SK-N-SH treated with all-trans-retinoic acid at 6 μM for 48 hours (cell line): ENCODE measurements at regions not wholly inside any gene's neighbourhood (a gene's known extent, or its start where the extent isn't known, plus 50 kb on each side); places are given as distances from the start of the nearest gene placed in this dataset.

Experiments
- ATAC-seq: fragments of 200-7000 bp; cut with Tn5 transposase; 3 replicates; pipeline ENCODE4 v1.9.1; 2020; ENCODE audit warnings: mild to moderate bottlenecking, moderate library complexity
- ARNTL ChIP-seq: fragments of 450-650 bp; formaldehyde crosslinking; IDR thresholded peaks from 2 replicates; pipeline ENCODE4 v1.5.0; 2020; ENCODE audit warnings: low read depth, mild to moderate bottlenecking, moderate library complexity, borderline replicate concordance
- BACH2 ChIP-seq: fragments of 250-450 bp; sonication (Bioruptor Pico); IDR thresholded peaks from 2 replicates; pipeline ENCODE4 v1.9.0; 2021; ENCODE audit warnings: mild to moderate bottlenecking, borderline replicate concordance
- CSDC2 ChIP-seq: fragments of 250-450 bp; sonication (Bioruptor Pico); IDR thresholded peaks from 2 replicates; pipeline ENCODE4 v1.5.0; 2020; ENCODE audit warnings: mild to moderate bottlenecking, moderate library complexity
- ESRRG ChIP-seq: fragments of 250-450 bp; sonication (Bioruptor Pico); IDR thresholded peaks from 2 replicates; pipeline ENCODE4 v1.6.1; 2021; ENCODE audit warnings: mild to moderate bottlenecking
- GLIS3 ChIP-seq: fragments of 250-450 bp; sonication (Bioruptor Pico); IDR thresholded peaks from 2 replicates; pipeline ENCODE4 v1.5.0; 2020; ENCODE audit warnings: mild to moderate bottlenecking, moderate library complexity
- ISL1 ChIP-seq: fragments of 250-450 bp; sonication (Bioruptor Pico); IDR thresholded peaks from 2 replicates; pipeline ENCODE4 v2.1.2; 2022; ENCODE audit warnings: mild to moderate bottlenecking, moderate library complexity
- OSR1 ChIP-seq: fragments of 250-450 bp; sonication (Bioruptor Pico); IDR thresholded peaks from 2 replicates; pipeline ENCODE4 v1.8.0; 2022; ENCODE audit warnings: moderate library complexity, mild to moderate bottlenecking, inconsistent platforms
- PPARA ChIP-seq: fragments of 250-450 bp; sonication (Bioruptor Pico); IDR thresholded peaks from 2 replicates; pipeline ENCODE4 v1.5.0; 2020; ENCODE audit warnings: mild to moderate bottlenecking, borderline replicate concordance
- RARB ChIP-seq: fragments of 250-450 bp; sonication (Bioruptor Pico); IDR thresholded peaks from 2 replicates; pipeline ENCODE4 v1.8.0; 2021; ENCODE audit warnings: mild to moderate bottlenecking, moderate library complexity
- SNAI2 ChIP-seq: fragments of 250-450 bp; sonication (Bioruptor Pico); IDR thresholded peaks from 2 replicates; pipeline ENCODE4 v1.5.0; 2020; ENCODE audit warnings: mild to moderate bottlenecking, moderate library complexity
- TOX ChIP-seq: fragments of 250-450 bp; sonication (Bioruptor Pico); IDR thresholded peaks from 2 replicates; pipeline ENCODE4 v1.8.0; 2021; ENCODE audit warnings: mild to moderate bottlenecking, moderate library complexity, borderline replicate concordance
- ZC3H10 ChIP-seq: fragments of 250-450 bp; sonication (Bioruptor Pico); IDR thresholded peaks from 2 replicates; pipeline ENCODE4 v1.5.1; 2021; ENCODE audit warnings: mild to moderate bottlenecking, moderate library complexity
- ZFP30 ChIP-seq: fragments of 450-650 bp; formaldehyde crosslinking; IDR thresholded peaks from 2 replicates; pipeline ENCODE4 v1.5.0; 2022; ENCODE audit warnings: mild to moderate bottlenecking, moderate library complexity
- ZNF565 ChIP-seq: fragments of 450-650 bp; formaldehyde crosslinking; conservative IDR thresholded peaks from 2 replicates; pipeline ENCODE4 v1.5.0; 2020; ENCODE audit warnings: low read depth, mild to moderate bottlenecking, moderate library complexity
- ZNF8 ChIP-seq: fragments of 450-650 bp; formaldehyde crosslinking; IDR thresholded peaks from 2 replicates; pipeline ENCODE4 v1.5.0; 2020; ENCODE audit warnings: mild to moderate bottlenecking, moderate library complexity
- TF ChIP-seq, protein P1 (sequence below): fragments of 250-450 bp; sonication (Bioruptor Pico); IDR thresholded peaks from 2 replicates; pipeline ENCODE4 v1.5.1; 2020; ENCODE audit warnings: low read depth, mild to moderate bottlenecking, moderate library complexity
- TF ChIP-seq, protein P2 (sequence below): fragments of 250-450 bp; sonication (Bioruptor Pico); IDR thresholded peaks from 2 replicates; pipeline ENCODE4 v1.5.1; 2021; ENCODE audit warnings: mild to moderate bottlenecking, moderate library complexity
- TF ChIP-seq, protein P3 (sequence below): fragments of 250-450 bp; sonication (Bioruptor Pico); IDR thresholded peaks from 2 replicates; pipeline ENCODE4 v1.5.0; 2020; ENCODE audit warnings: mild to moderate bottlenecking, moderate library complexity
- TF ChIP-seq, protein P4 (sequence below): fragments of 250-450 bp; sonication (Bioruptor Pico); IDR thresholded peaks from 2 replicates; pipeline ENCODE4 v1.8.0; 2021; ENCODE audit warnings: low read depth, mild to moderate bottlenecking, moderate library complexity, borderline replicate concordance
- TF ChIP-seq, protein P5 (sequence below): fragments of 250-450 bp; sonication (Bioruptor Pico); IDR thresholded peaks from 2 replicates; pipeline ENCODE4 v1.8.0; 2020; ENCODE audit warnings: mild to moderate bottlenecking, moderate library complexity, borderline replicate concordance

DNA sequence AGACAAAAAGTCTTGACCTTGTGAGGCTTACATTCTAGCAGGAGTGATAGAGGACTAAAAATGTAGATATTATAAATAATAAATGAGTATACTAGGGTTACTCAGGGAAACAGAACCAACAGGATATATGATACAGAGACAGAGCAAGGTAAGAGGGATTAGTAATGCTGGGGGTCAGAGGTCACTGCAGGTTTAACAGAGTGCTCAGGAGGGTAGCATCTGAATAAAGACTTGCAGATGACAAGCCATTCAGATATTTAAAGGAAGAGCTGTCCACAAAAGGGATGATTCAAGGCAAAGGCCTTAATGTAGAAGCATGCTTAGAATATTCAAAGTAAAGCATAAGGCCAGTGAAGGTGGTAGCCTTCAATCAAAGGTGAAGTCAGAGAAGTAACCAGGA is 65.6 kb upstream of the SEMA6A start:
- no peak for ATAC-seq
- TF ChIP-seq, protein P1, sequence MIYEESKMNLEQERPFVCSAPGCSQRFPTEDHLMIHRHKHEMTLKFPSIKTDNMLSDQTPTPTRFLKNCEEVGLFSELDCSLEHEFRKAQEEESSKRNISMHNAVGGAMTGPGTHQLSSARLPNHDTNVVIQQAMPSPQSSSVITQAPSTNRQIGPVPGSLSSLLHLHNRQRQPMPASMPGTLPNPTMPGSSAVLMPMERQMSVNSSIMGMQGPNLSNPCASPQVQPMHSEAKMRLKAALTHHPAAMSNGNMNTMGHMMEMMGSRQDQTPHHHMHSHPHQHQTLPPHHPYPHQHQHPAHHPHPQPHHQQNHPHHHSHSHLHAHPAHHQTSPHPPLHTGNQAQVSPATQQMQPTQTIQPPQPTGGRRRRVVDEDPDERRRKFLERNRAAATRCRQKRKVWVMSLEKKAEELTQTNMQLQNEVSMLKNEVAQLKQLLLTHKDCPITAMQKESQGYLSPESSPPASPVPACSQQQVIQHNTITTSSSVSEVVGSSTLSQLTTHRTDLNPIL (CRISPR knock-in tag): no peak
- TF ChIP-seq, protein P2, sequence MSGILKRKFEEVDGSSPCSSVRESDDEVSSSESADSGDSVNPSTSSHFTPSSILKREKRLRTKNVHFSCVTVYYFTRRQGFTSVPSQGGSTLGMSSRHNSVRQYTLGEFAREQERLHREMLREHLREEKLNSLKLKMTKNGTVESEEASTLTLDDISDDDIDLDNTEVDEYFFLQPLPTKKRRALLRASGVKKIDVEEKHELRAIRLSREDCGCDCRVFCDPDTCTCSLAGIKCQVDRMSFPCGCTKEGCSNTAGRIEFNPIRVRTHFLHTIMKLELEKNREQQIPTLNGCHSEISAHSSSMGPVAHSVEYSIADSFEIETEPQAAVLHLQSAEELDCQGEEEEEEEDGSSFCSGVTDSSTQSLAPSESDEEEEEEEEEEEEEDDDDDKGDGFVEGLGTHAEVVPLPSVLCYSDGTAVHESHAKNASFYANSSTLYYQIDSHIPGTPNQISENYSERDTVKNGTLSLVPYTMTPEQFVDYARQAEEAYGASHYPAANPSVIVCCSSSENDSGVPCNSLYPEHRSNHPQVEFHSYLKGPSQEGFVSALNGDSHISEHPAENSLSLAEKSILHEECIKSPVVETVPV: no peak
- no peak for TF ChIP-seq ZNF8 (CRISPR knock-in tag)
- TF ChIP-seq BACH2 (CRISPR knock-in tag): no peak
- TF ChIP-seq ISL1: no peak
- no peak for TF ChIP-seq ARNTL (CRISPR knock-in tag)
- TF ChIP-seq ZC3H10 (CRISPR knock-in tag): no peak
- TF ChIP-seq, protein P3, sequence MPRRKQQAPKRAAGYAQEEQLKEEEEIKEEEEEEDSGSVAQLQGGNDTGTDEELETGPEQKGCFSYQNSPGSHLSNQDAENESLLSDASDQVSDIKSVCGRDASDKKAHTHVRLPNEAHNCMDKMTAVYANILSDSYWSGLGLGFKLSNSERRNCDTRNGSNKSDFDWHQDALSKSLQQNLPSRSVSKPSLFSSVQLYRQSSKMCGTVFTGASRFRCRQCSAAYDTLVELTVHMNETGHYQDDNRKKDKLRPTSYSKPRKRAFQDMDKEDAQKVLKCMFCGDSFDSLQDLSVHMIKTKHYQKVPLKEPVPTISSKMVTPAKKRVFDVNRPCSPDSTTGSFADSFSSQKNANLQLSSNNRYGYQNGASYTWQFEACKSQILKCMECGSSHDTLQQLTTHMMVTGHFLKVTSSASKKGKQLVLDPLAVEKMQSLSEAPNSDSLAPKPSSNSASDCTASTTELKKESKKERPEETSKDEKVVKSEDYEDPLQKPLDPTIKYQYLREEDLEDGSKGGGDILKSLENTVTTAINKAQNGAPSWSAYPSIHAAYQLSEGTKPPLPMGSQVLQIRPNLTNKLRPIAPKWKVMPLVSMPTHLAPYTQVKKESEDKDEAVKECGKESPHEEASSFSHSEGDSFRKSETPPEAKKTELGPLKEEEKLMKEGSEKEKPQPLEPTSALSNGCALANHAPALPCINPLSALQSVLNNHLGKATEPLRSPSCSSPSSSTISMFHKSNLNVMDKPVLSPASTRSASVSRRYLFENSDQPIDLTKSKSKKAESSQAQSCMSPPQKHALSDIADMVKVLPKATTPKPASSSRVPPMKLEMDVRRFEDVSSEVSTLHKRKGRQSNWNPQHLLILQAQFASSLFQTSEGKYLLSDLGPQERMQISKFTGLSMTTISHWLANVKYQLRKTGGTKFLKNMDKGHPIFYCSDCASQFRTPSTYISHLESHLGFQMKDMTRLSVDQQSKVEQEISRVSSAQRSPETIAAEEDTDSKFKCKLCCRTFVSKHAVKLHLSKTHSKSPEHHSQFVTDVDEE (CRISPR knock-in tag): no peak

DNA sequence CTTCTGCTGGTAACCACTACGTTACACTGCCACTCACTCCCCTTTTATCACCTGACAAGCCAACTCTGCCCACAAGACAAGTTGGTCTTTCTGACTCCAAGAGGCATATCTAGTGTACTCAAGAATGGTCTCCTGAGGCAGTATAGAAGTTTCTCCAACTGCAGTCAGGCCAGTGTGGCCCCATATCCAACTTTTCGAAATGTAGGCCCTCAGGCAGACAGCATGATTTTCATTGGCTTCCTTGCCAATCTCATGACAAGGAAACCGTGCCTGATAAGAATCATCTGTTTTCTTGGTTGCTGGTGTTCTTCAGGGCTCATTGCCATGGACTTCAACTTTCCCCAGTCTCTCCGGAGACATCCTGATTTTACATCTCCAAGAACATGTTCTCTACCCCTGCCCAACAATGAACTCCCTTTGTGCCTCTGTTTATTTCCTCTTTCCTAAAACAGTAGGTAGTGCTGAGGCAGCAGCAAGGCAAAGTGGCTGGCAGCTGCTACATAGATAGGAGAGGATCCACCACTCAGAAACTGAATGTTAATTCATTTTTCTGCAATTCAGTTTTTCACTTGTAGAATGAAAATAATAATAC is 62.6 kb upstream of the SEMA6A start:
- TF ChIP-seq, protein P4, sequence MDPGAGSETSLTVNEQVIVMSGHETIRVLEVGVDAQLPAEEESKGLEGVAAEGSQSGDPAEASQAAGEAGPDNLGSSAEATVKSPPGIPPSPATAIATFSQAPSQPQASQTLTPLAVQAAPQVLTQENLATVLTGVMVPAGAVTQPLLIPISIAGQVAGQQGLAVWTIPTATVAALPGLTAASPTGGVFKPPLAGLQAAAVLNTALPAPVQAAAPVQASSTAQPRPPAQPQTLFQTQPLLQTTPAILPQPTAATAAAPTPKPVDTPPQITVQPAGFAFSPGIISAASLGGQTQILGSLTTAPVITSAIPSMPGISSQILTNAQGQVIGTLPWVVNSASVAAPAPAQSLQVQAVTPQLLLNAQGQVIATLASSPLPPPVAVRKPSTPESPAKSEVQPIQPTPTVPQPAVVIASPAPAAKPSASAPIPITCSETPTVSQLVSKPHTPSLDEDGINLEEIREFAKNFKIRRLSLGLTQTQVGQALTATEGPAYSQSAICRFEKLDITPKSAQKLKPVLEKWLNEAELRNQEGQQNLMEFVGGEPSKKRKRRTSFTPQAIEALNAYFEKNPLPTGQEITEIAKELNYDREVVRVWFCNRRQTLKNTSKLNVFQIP (CRISPR knock-in tag): no peak
- TF ChIP-seq GLIS3 (CRISPR knock-in tag): no peak
- TF ChIP-seq SNAI2 (CRISPR knock-in tag): no peak
- no peak for TF ChIP-seq PPARA (CRISPR knock-in tag)
- no peak for TF ChIP-seq OSR1 (CRISPR knock-in tag)
- TF ChIP-seq ZNF565 (CRISPR knock-in tag): no peak
- TF ChIP-seq ARNTL (CRISPR knock-in tag): no peak
- no peak for TF ChIP-seq ISL1
- TF ChIP-seq, protein P1 (CRISPR knock-in tag): no peak
- TF ChIP-seq ESRRG (CRISPR knock-in tag): no peak
- no peak for TF ChIP-seq RARB
- TF ChIP-seq ZFP30 (CRISPR knock-in tag): no peak
- TF ChIP-seq CSDC2 (CRISPR knock-in tag): no peak
- TF ChIP-seq ZC3H10 (CRISPR knock-in tag): no peak
- TF ChIP-seq, protein P5, sequence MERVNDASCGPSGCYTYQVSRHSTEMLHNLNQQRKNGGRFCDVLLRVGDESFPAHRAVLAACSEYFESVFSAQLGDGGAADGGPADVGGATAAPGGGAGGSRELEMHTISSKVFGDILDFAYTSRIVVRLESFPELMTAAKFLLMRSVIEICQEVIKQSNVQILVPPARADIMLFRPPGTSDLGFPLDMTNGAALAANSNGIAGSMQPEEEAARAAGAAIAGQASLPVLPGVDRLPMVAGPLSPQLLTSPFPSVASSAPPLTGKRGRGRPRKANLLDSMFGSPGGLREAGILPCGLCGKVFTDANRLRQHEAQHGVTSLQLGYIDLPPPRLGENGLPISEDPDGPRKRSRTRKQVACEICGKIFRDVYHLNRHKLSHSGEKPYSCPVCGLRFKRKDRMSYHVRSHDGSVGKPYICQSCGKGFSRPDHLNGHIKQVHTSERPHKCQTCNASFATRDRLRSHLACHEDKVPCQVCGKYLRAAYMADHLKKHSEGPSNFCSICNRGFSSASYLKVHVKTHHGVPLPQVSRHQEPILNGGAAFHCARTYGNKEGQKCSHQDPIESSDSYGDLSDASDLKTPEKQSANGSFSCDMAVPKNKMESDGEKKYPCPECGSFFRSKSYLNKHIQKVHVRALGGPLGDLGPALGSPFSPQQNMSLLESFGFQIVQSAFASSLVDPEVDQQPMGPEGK (CRISPR knock-in tag): no peak
- no peak for ATAC-seq

DNA sequence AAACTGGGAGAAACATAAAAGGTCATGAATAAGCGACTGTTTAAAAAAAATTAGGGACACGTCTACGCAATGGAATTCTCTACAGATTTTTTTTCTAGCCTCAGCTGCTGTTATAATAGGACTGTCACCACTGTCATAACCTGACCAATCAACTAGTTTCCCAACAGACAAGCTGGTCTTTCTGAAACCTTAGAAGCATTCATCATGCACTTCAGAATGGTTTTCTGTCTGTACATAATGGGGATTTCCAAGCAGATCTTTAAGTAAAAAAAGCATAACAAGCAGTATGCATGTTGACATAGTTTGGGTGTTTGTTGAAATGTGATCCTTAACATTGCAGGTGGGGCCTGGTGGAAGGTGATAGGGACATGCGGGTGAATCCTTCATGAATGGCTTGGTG is 58.3 kb upstream of the SEMA6A start:
- no peak for ATAC-seq
- TF ChIP-seq TOX (CRISPR knock-in tag) (no peak), PPARA (CRISPR knock-in tag) (no peak), ISL1 (no peak), RARB (no peak)
- TF ChIP-seq, protein P2: no peak
- TF ChIP-seq, protein P3 (CRISPR knock-in tag): no peak
- TF ChIP-seq, protein P5 (CRISPR knock-in tag): no peak
